ENCODE measurements at regions not wholly inside any gene's neighbourhood (a gene's known extent, or its start where the extent isn't known, plus 50 kb on each side); places are given as distances from the start of the nearest gene placed in this dataset.

- Histone ChIP-seq H2AK5ac (ENCODE audit: low read depth, low read length) (no peak overlapping the region), H3K4me3 (ENCODE audit: extremely low read depth in 1 of 4, insufficient read depth in 2 of 4, low read depth in 3 of 4, low read length in 4 of 4) (no peak overlapping the region), H3K36me3 (ENCODE audit: control insufficient read depth in 2 of 4, insufficient read depth in 4 of 4, low read length in 3 of 4) (no peaks in the 10 kb centered on the region), H3K23ac (ENCODE audit: insufficient read length) (no peak overlapping the region), H2BK5ac (ENCODE audit: low read depth, low read length) (no peak overlapping the region), H3K9me3 (ENCODE audit: insufficient read depth in 2 of 2, low read depth in 1 of 2, low read length in 1 of 2) (no peaks in the 10 kb centered on the region), H3K4ac (replicated peaks; ENCODE audit: insufficient read length, low read depth, low read length) (no peak overlapping the region), H3K79me2 (ENCODE audit: control insufficient read depth in 1 of 2, insufficient read depth in 2 of 2, low read length in 2 of 2) (no peaks in the 10 kb centered on the region), H4K8ac (ENCODE audit: extremely low read depth, insufficient read depth, low read length) (no peak overlapping the region), H4K5ac (ENCODE audit: insufficient read length, low read depth, low read length) (no peak overlapping the region), H2AFZ (ENCODE audit: low read length) (no peak overlapping the region), H2BK20ac (ENCODE audit: low read length) (no peak overlapping the region), H3K27ac (ENCODE audit: low read depth, low read length) (no peak overlapping the region), H3K18ac (ENCODE audit: extremely low read depth, low read length) (no peak overlapping the region), H4K20me1 (replicated peaks in 1 of 2; ENCODE audit: control insufficient read depth in 1 of 2, insufficient read depth in 2 of 2, low read length in 2 of 2) (no peaks in the 10 kb centered on the region), H3K79me1 (ENCODE audit: low read depth, low read length) (no peaks in the 10 kb centered on the region), H3K14ac (ENCODE audit: insufficient read length) (no peak overlapping the region), H4K91ac (replicated peaks; ENCODE audit: insufficient read length, low read length) (no peak overlapping the region), H3K4me1 (replicated peaks in 1 of 4; ENCODE audit: control insufficient read depth in 3 of 4, insufficient read depth in 4 of 4, low read length in 3 of 4) (peaks cover 0 to 3% (median 0%) of the 10 kb centered on the region in 4 experiments; a peak in 2 of 7 replicates), H2BK15ac (ENCODE audit: low read length) (no peak overlapping the region), H3K23me2 (ENCODE audit: low read depth, low read length) (no peaks in the 10 kb centered on the region), H2BK120ac (replicated peaks; ENCODE audit: low read depth, low read length) (no peak overlapping the region), H3K56ac (replicated peaks; ENCODE audit: insufficient read length, low read depth, low read length) (no peak overlapping the region), H3K4me2 (ENCODE audit: insufficient read depth in 1 of 2, low read depth in 2 of 2, low read length in 2 of 2) (no peak overlapping the region), H3K9ac (replicated peaks in 1 of 4; ENCODE audit: extremely low read depth in 1 of 4, low read depth in 3 of 4, low read length in 3 of 4) (no peak overlapping the region), H2BK12ac (ENCODE audit: low read depth, low read length) (no peak overlapping the region), H3K27me3 (replicated peaks in 1 of 4; ENCODE audit: control insufficient read depth in 3 of 4, extremely low read depth in 1 of 4, insufficient read depth in 3 of 4, low read length in 3 of 4) (no peaks in the 10 kb centered on the region)
- FAIRE-seq, result no peak
- ChIA-PET CTCF (ENCODE audit: partially characterized antibody) (interaction anchor here (0.6 kb wide), 1 partner anchor 273 kb away, joined by 5 read pairs; no protein-coding TSS in a partner anchor), POLR2A (ENCODE audit: partially characterized antibody) (no interaction called here)
- no peak for DNase-seq (ENCODE audit: low read depth in 1 of 2, low spot score in 2 of 2)
- 97% methylated on average over 3 of the region's 3 CpGs; no CpG with 5 or more reads in 1 of the 2 experiments for WGBS, 2 experiments (ENCODE audit: extremely low coverage in 1 of 2, insufficient coverage in 1 of 2, insufficient read length in 1 of 2, insufficient replicate concordance in 2 of 2, low coverage in 1 of 2, low lambda C conversion rate in 2 of 2, missing lambda C conversion rate in 1 of 2)
- TF ChIP-seq ASH2L (IDR thresholded peaks at IDR 0.05; ENCODE audit: low read length), result no peak
- no peak for TF ChIP-seq FOSL1 (IDR thresholded peaks at IDR 0.05; ENCODE audit: insufficient read depth, low read depth, low read length)
- no peak for TF ChIP-seq CEBPB (IDR thresholded peaks at IDR 0.05; ENCODE audit: low read depth, low read length)
- TF ChIP-seq CBX8 (IDR thresholded peaks at IDR 0.05; ENCODE audit: borderline replicate concordance, low read depth, low read length), result no peak
- no peak for TF ChIP-seq SIRT6 (IDR thresholded peaks at IDR 0.05; ENCODE audit: low read length)
- no peak for TF ChIP-seq EZH2 (IDR thresholded peaks at IDR 0.05; ENCODE audit: low read depth, low read length, severe bottlenecking)
- no peak for TF ChIP-seq SP2 (IDR thresholded peaks at IDR 0.05; ENCODE audit: low read length)
- TF ChIP-seq POLR2AphosphoS5 (IDR thresholded peaks at IDR 0.05; ENCODE audit: low read depth, low read length), result no peak
- TF ChIP-seq RBBP5 (IDR thresholded peaks at IDR 0.05; ENCODE audit: borderline replicate concordance, low read depth, low read length), result no peak
- no peak for TF ChIP-seq TBP (IDR thresholded peaks at IDR 0.05; ENCODE audit: low read depth, low read length)
- TF ChIP-seq MAX (IDR thresholded peaks at IDR 0.05), result no peak
Observed at GRCh38 chr3:68479779-68480178, 452.6 kb downstream of the TAFA4 start.
